ENCODE measurements at regions not wholly inside any gene's neighbourhood (a gene's known extent, or its start where the extent isn't known, plus 50 kb on each side); places are given as distances from the start of the nearest gene placed in this dataset.
"Not testable (repeated sequence)": the region's sequence is repeated elsewhere in the genome, so short reads cannot be mapped to it uniquely, and the experiment has no call there.

GRCh38 chr2:223283329-223283728 lies 231.3 kb downstream of the KCNE4 start:
- Histone ChIP-seq H3K36me3 (ENCODE audit: control insufficient read depth in 2 of 3, insufficient read depth in 3 of 3, low read length in 3 of 3) (no peaks in the 10 kb centered on the region), H3K4me3 (ENCODE audit: low read length) (no peak overlapping the region), H3K9me3 (ENCODE audit: control insufficient read depth in 2 of 3, low read length in 3 of 3) (no peaks in the 10 kb centered on the region), H3K4me1 (ENCODE audit: control insufficient read depth in 2 of 2, insufficient read depth in 2 of 2, low read length in 2 of 2) (no peaks in the 10 kb centered on the region), H3K27me3 (ENCODE audit: control insufficient read depth in 2 of 2, insufficient read depth in 2 of 2, low read length in 2 of 2) (no peaks in the 10 kb centered on the region), H3K27ac (ENCODE audit: low read depth, low read length) (no peak overlapping the region)
- H3K36me3 Mint-ChIP-seq = no peaks in the 10 kb centered on the region
- H3K4me1 Mint-ChIP-seq = no peaks in the 10 kb centered on the region
- no peak for DNase-seq
- no peak overlapping the region for H3K4me3 Mint-ChIP-seq
- H3K27me3 Mint-ChIP-seq = no peaks in the 10 kb centered on the region
- peaks cover 0 to 11% (median 3%) of the 10 kb centered on the region in 11 donors for H3K9me3 Mint-ChIP-seq
- intact Hi-C loops (cut with micrococcal nuclease) = no loop called here
- no peak for ATAC-seq
- POLR2A ChIA-PET = no interaction called here
- H3K27ac Mint-ChIP-seq = no peak overlapping the region
- CTCF ChIA-PET = no interaction called here

GRCh38 chr2:223283771-223284170 lies 231.8 kb downstream of the KCNE4 start:
- Mint-ChIP-seq H3K27me3 (no peaks in the 10 kb centered on the region), H3K36me3 (no peaks in the 10 kb centered on the region), H3K9me3 (peaks cover 0 to 11% (median 3%) of the 10 kb centered on the region in 11 donors), H3K4me1 (no peaks in the 10 kb centered on the region), H3K4me3 (no peak overlapping the region), H3K27ac (no peak overlapping the region)
- ATAC-seq (no peak), DNase-seq (no peak)
- Histone ChIP-seq H3K4me3 (ENCODE audit: low read length) (no peak overlapping the region), H3K4me1 (ENCODE audit: control insufficient read depth in 2 of 2, insufficient read depth in 2 of 2, low read length in 2 of 2) (no peaks in the 10 kb centered on the region), H3K27ac (ENCODE audit: low read depth, low read length) (no peak overlapping the region), H3K27me3 (ENCODE audit: control insufficient read depth in 2 of 2, insufficient read depth in 2 of 2, low read length in 2 of 2) (no peaks in the 10 kb centered on the region), H3K9me3 (ENCODE audit: control insufficient read depth in 2 of 3, low read length in 3 of 3) (no peaks in the 10 kb centered on the region), H3K36me3 (ENCODE audit: control insufficient read depth in 2 of 3, insufficient read depth in 3 of 3, low read length in 3 of 3) (no peaks in the 10 kb centered on the region)
- intact Hi-C loops (cut with micrococcal nuclease) = no loop called here
- POLR2A ChIA-PET = no interaction called here
- CTCF ChIA-PET = no interaction called here

GRCh38 chr2:223285370-223286265 lies 233.6 kb downstream of the KCNE4 start:
- H3K9me3 Mint-ChIP-seq = peaks cover 0 to 17% (median 7%) of the 10 kb centered on the region in 11 donors
- Histone ChIP-seq H3K27me3 (ENCODE audit: control insufficient read depth in 2 of 2, insufficient read depth in 2 of 2, low read length in 2 of 2) (no peaks in the 10 kb centered on the region), H3K4me3 (ENCODE audit: low read length) (no peak overlapping the region), H3K36me3 (ENCODE audit: control insufficient read depth in 2 of 3, insufficient read depth in 3 of 3, low read length in 3 of 3) (no peaks in the 10 kb centered on the region), H3K27ac (ENCODE audit: low read depth, low read length) (no peak overlapping the region), H3K9me3 (ENCODE audit: control insufficient read depth in 2 of 3, low read length in 3 of 3) (no peaks in the 10 kb centered on the region), H3K4me1 (ENCODE audit: control insufficient read depth in 2 of 2, insufficient read depth in 2 of 2, low read length in 2 of 2) (no peaks in the 10 kb centered on the region)
- H3K4me1 Mint-ChIP-seq = no peaks in the 10 kb centered on the region
- ATAC-seq (peak; percentile 14), DNase-seq (no peak)
- intact Hi-C loops (cut with micrococcal nuclease) = no loop called here
- H3K27ac Mint-ChIP-seq = no peak overlapping the region
- no peaks in the 10 kb centered on the region for H3K36me3 Mint-ChIP-seq
- H3K4me3 Mint-ChIP-seq = no peak overlapping the region
- H3K27me3 Mint-ChIP-seq = no peaks in the 10 kb centered on the region
- ChIA-PET POLR2A (no interaction called here), CTCF (no interaction called here)

GRCh38 chr2:223294756-223295155 lies 242.8 kb downstream of the KCNE4 start:
- H3K9me3 Mint-ChIP-seq = peaks cover 0 to 21% (median 6%) of the 10 kb centered on the region in 11 donors
- no peaks in the 10 kb centered on the region for H3K9me3 ChIP-seq (ENCODE audit: control insufficient read depth in 2 of 3, low read length in 3 of 3)

GRCh38 chr2:223297788-223298187 lies 245.8 kb downstream of the KCNE4 start:
- Histone ChIP-seq H3K27me3 (ENCODE audit: control insufficient read depth in 2 of 2, insufficient read depth in 2 of 2, low read length in 2 of 2) (no peaks in the 10 kb centered on the region), H3K36me3 (ENCODE audit: control insufficient read depth in 2 of 3, insufficient read depth in 3 of 3, low read length in 3 of 3) (no peaks in the 10 kb centered on the region), H3K9me3 (ENCODE audit: control insufficient read depth in 2 of 3, low read length in 3 of 3) (no peaks in the 10 kb centered on the region), H3K27ac (ENCODE audit: low read depth, low read length) (no peak overlapping the region), H3K4me3 (ENCODE audit: low read length) (no peak overlapping the region), H3K4me1 (ENCODE audit: control insufficient read depth in 2 of 2, insufficient read depth in 2 of 2, low read length in 2 of 2) (no peaks in the 10 kb centered on the region)
- Mint-ChIP-seq H3K36me3 (no peaks in the 10 kb centered on the region), H3K9me3 (peaks cover 0 to 16% (median 2%) of the 10 kb centered on the region in 11 donors), H3K4me3 (no peak overlapping the region), H3K4me1 (no peaks in the 10 kb centered on the region), H3K27ac (no peak overlapping the region), H3K27me3 (peaks cover 0 to 3% (median 0%) of the 10 kb centered on the region in 5 donors)
- POLR2A ChIA-PET = no interaction called here
- ATAC-seq = no peak
- intact Hi-C loops (cut with micrococcal nuclease) = no loop called here
- DNase-seq = no peak
- CTCF ChIA-PET = no interaction called here

More at GRCh38 chr2:223294756-223295155, 242.8 kb downstream of the KCNE4 start:
- Histone ChIP-seq H3K4me1 (ENCODE audit: control insufficient read depth in 2 of 2, insufficient read depth in 2 of 2, low read length in 2 of 2) (no peaks in the 10 kb centered on the region), H3K27ac (ENCODE audit: low read depth, low read length) (no peak overlapping the region), H3K27me3 (ENCODE audit: control insufficient read depth in 2 of 2, insufficient read depth in 2 of 2, low read length in 2 of 2) (no peaks in the 10 kb centered on the region), H3K36me3 (ENCODE audit: control insufficient read depth in 2 of 3, insufficient read depth in 3 of 3, low read length in 3 of 3) (no peaks in the 10 kb centered on the region), H3K4me3 (ENCODE audit: low read length) (no peak overlapping the region)
- Mint-ChIP-seq H3K4me3 (no peak overlapping the region), H3K27ac (no peak overlapping the region), H3K27me3 (no peaks in the 10 kb centered on the region), H3K4me1 (no peaks in the 10 kb centered on the region), H3K36me3 (peaks cover 0 to 4% (median 0%) of the 10 kb centered on the region in 5 donors)
- intact Hi-C loops (cut with micrococcal nuclease) = no loop called here
- ChIA-PET CTCF (no interaction called here), POLR2A (no interaction called here)
- ATAC-seq (no peak), DNase-seq (no peak)

- H3K36me3 ChIP-seq (ENCODE audit: control insufficient read depth in 2 of 3, insufficient read depth in 3 of 3, low read length in 3 of 3); CTCF ChIA-PET; H3K9me3 ChIP-seq (ENCODE audit: control insufficient read depth in 2 of 3, low read length in 3 of 3); H3K27ac Mint-ChIP-seq; H3K4me3 ChIP-seq (ENCODE audit: low read length); H3K4me1 ChIP-seq (ENCODE audit: control insufficient read depth in 2 of 2, insufficient read depth in 2 of 2, low read length in 2 of 2); H3K27me3 Mint-ChIP-seq; H3K27ac ChIP-seq (ENCODE audit: low read depth, low read length); H3K4me1 Mint-ChIP-seq; DNase-seq; ATAC-seq; POLR2A ChIA-PET; H3K4me3 Mint-ChIP-seq; H3K27me3 ChIP-seq (ENCODE audit: control insufficient read depth in 2 of 2, insufficient read depth in 2 of 2, low read length in 2 of 2); intact Hi-C loops (cut with micrococcal nuclease); H3K36me3 Mint-ChIP-seq: not testable (repeated sequence)
- H3K9me3 Mint-ChIP-seq = peaks cover 0 to 16% (median 2%) of the 10 kb centered on the region in 11 donors
These were observed 246.3 kb downstream of the KCNE4 start for GRCh38 chr2:223298329-223298728.

- peaks cover 0 to 8% (median 2%) of the 10 kb centered on the region in 11 donors for H3K9me3 Mint-ChIP-seq
- Histone ChIP-seq H3K4me1 (ENCODE audit: control insufficient read depth in 2 of 2, insufficient read depth in 2 of 2, low read length in 2 of 2) (no peaks in the 10 kb centered on the region), H3K36me3 (ENCODE audit: control insufficient read depth in 2 of 3, insufficient read depth in 3 of 3, low read length in 3 of 3) (no peaks in the 10 kb centered on the region), H3K9me3 (ENCODE audit: control insufficient read depth in 2 of 3, low read length in 3 of 3) (no peaks in the 10 kb centered on the region), H3K27me3 (ENCODE audit: control insufficient read depth in 2 of 2, insufficient read depth in 2 of 2, low read length in 2 of 2) (no peaks in the 10 kb centered on the region), H3K4me3 (ENCODE audit: low read length) (no peak overlapping the region), H3K27ac (ENCODE audit: low read depth, low read length) (no peak overlapping the region)
- no peak overlapping the region for H3K27ac Mint-ChIP-seq
- POLR2A ChIA-PET = no interaction called here
- no peak overlapping the region for H3K4me3 Mint-ChIP-seq
- ATAC-seq = no peak
- DNase-seq = no peak
- intact Hi-C loops (cut with micrococcal nuclease) = no loop called here
- H3K27me3 Mint-ChIP-seq = peaks cover 0 to 3% (median 0%) of the 10 kb centered on the region in 5 donors
- CTCF ChIA-PET = no interaction called here
- H3K36me3 Mint-ChIP-seq = no peaks in the 10 kb centered on the region
- no peaks in the 10 kb centered on the region for H3K4me1 Mint-ChIP-seq
These were observed 248.3 kb downstream of the KCNE4 start for GRCh38 chr2:223300326-223300725.

Measured in naive thymus-derived CD4-positive, alpha-beta T cell (primary cell).